PC-3 (cell line): ENCODE measurements at regions not wholly inside any gene's neighbourhood (a gene's known extent, or its start where the extent isn't known, plus 50 kb on each side); places are given as distances from the start of the nearest gene placed in this dataset.

Experiments
- ATAC-seq: fragments of 200-7000 bp; cut with Tn5 transposase; 2 replicates; pipeline ENCODE4 v1.9.1; 2020; ENCODE audit warnings: mild to moderate bottlenecking, moderate library complexity
- BruUV-seq: library from RNA; stranded (reverse); fragments of 400-500 nt; replicated peaks from 2 replicates; lab custom pipeline; 2021; lab: Mats Ljungman, UMichigan
- CTCF ChIA-PET: fragments of 300-600 bp; sonication (Branson Sonifier 250); formaldehyde crosslinking; loops from one replicate; lab custom pipeline; 2022; ENCODE audit warnings: antibody characterized with exemption; lab: Charles Lee
- POLR2A ChIA-PET: fragments of 300-600 bp; sonication (Branson Sonifier 250); formaldehyde crosslinking; loops from one replicate; lab custom pipeline; 2022; ENCODE audit warnings: antibody characterized with exemption; ENCODE audit not compliant: unreplicated experiment; lab: Charles Lee
- DNase-seq: peaks from one replicate; pipeline ENCODE4 v3.0.0-alpha.2; 2015
- H2AFZ ChIP-seq: fragments of 300-600 bp; sonication (generic); 2 replicates; pipeline ENCODE4 v1.6.0; 2016; ENCODE audit warnings: antibody characterized with exemption, low read length
- H3F3A ChIP-seq: fragments of 300-600 bp; sonication (generic); one replicate; pipeline ENCODE4 v1.6.0; 2017; ENCODE audit warnings: antibody characterized with exemption, low read length, control low read depth, mild to moderate bottlenecking; ENCODE audit not compliant: unreplicated experiment
- H3K27ac ChIP-seq: fragments of 300-600 bp; sonication (generic); 2 replicates; pipeline ENCODE4 v1.5.1; 2016; ENCODE audit warnings: mild to moderate bottlenecking, low read length
- H3K27me3 ChIP-seq: fragments of 300-600 bp; sonication (generic); 2 replicates; pipeline ENCODE4 v1.6.1; 2016; ENCODE audit warnings: low read length, mixed read lengths
- H3K36me3 ChIP-seq: fragments of 300-600 bp; sonication (generic); 2 replicates; pipeline ENCODE4 v1.6.1; 2016; ENCODE audit warnings: low read depth, mixed run types, low read length, mixed read lengths
- H3K4me1 ChIP-seq: fragments of 300-600 bp; sonication (generic); 2 replicates; pipeline ENCODE4 v1.5.1; 2016; ENCODE audit warnings: low read length; ENCODE audit not compliant: insufficient read depth
- H3K4me2 ChIP-seq: fragments of 300-600 bp; sonication (generic); 2 replicates; pipeline ENCODE4 v1.6.0; 2016; ENCODE audit warnings: low read length
- H3K4me3 ChIP-seq: fragments of 300-600 bp; sonication (generic); 2 replicates; pipeline ENCODE4 v1.5.1; 2016; ENCODE audit warnings: mild to moderate bottlenecking, low read length, mixed read lengths
- H3K79me2 ChIP-seq: fragments of 300-600 bp; sonication (generic); 2 replicates; pipeline ENCODE4 v1.6.1; 2017; ENCODE audit warnings: low read length, mixed read lengths
- H3K9ac ChIP-seq: fragments of 300-600 bp; sonication (generic); 2 replicates; pipeline ENCODE4 v1.6.0; 2016; ENCODE audit warnings: mild to moderate bottlenecking, low read length
- H3K9me2 ChIP-seq: fragments of 300-600 bp; sonication (generic); replicated peaks from 2 replicates; pipeline ENCODE4 v1.6.1; 2016; ENCODE audit warnings: mixed run types, low read length, mixed read lengths
- H3K9me3 ChIP-seq: fragments of 300-600 bp; sonication (generic); 2 replicates; pipeline ENCODE4 v1.6.1; 2016; ENCODE audit warnings: low read length, mixed read lengths
- H4K20me1 ChIP-seq: fragments of 300-600 bp; sonication (generic); 2 replicates; pipeline ENCODE4 v1.6.1; 2016; ENCODE audit warnings: low read length, mixed read lengths
- CTCF ChIP-seq: fragments of 300-600 bp; sonication (generic); conservative IDR thresholded peaks from 2 replicates; pipeline ENCODE4 v1.5.1; 2017; ENCODE audit warnings: antibody characterized with exemption, low read depth, mild to moderate bottlenecking, low read length
- EZH2 ChIP-seq: fragments of 300-600 bp; sonication (generic); IDR thresholded peaks from one replicate; pipeline ENCODE4 v1.6.1; 2017; ENCODE audit warnings: antibody characterized with exemption, mild to moderate bottlenecking, low read length; ENCODE audit not compliant: unreplicated experiment
- EZH2phosphoT487 ChIP-seq: fragments of 300-600 bp; sonication (generic); IDR thresholded peaks from 2 replicates; pipeline ENCODE4 v1.6.1; 2018; ENCODE audit warnings: mild to moderate bottlenecking, antibody characterized with exemption, low read length, borderline replicate concordance
- intact Hi-C: fragments of 100-400 bp; cut with micrococcal nuclease; formaldehyde crosslinking; loops from 2 replicates; pipeline ENCODE4 v1.9.0; 2023

GRCh38 chr3:153311541-153311940 is 149.5 kb downstream of the RAP2B start:
- Histone ChIP-seq H3K9me2 (no peaks in the 10 kb centered on the region), H3K79me2 (no peaks in the 10 kb centered on the region), H3K4me1 (0 out of 2 replicates have a peak, but pooled peaks cover 5% of the 10 kb centered on the region), H3K4me3 (no peak overlapping the region), H3K27ac (no peak overlapping the region), H3K36me3 (no peaks in the 10 kb centered on the region), H3K9me3 (peaks cover 6% of the 10 kb centered on the region; the same call in 1 of the 2 replicates), H3F3A (peaks cover 6% of the 10 kb centered on the region), H2AFZ (no peak overlapping the region), H4K20me1 (no peaks in the 10 kb centered on the region), H3K9ac (no peak overlapping the region), H3K27me3 (no peaks in the 10 kb centered on the region), H3K4me2 (no peak overlapping the region)
- ChIA-PET POLR2A (no interaction called here), CTCF (no interaction called here)
- TF ChIP-seq EZH2 (no peak), CTCF (no peak), EZH2phosphoT487 (no peak)
- no TSS peak for BruUV-seq
- ATAC-seq (no peak), DNase-seq (no peak)
- intact Hi-C loops = loop anchor here (10.0 kb wide), 1 partner anchor 93 kb away; no protein-coding TSS in a partner anchor

- intact Hi-C loops = loop anchor here (10.0 kb wide), 1 partner anchor 91 kb away; no protein-coding TSS in a partner anchor
- ATAC-seq (no peak), DNase-seq (no peak)
- TF ChIP-seq CTCF (no peak), EZH2phosphoT487 (no peak), EZH2 (no peak)
- H2AFZ ChIP-seq = no peak overlapping the region
- H3K36me3 ChIP-seq = no peaks in the 10 kb centered on the region
- H3K4me2 ChIP-seq = no peak overlapping the region
- no peak overlapping the region for H3K4me3 ChIP-seq
- CTCF ChIA-PET = no interaction called here
- 0 out of 2 replicates have a peak, but pooled peaks cover 5% of the 10 kb centered on the region for H3K4me1 ChIP-seq
- H3K9me2 ChIP-seq = no peaks in the 10 kb centered on the region
- no peaks in the 10 kb centered on the region for H4K20me1 ChIP-seq
- no peak overlapping the region for H3K9ac ChIP-seq
- no peak overlapping the region for H3K27ac ChIP-seq
- no peaks in the 10 kb centered on the region for H3K79me2 ChIP-seq
- no peaks in the 10 kb centered on the region for H3K27me3 ChIP-seq
- peaks cover 6% of the 10 kb centered on the region for H3F3A ChIP-seq
- peaks cover 8% of the 10 kb centered on the region; the same call in 1 of the 2 replicates for H3K9me3 ChIP-seq
- POLR2A ChIA-PET = no interaction called here
- no TSS peak for BruUV-seq
Measured at GRCh38 chr3:153313302-153313965, 151.4 kb downstream of the RAP2B start.

GRCh38 chr3:153314038-153314437 is 152.0 kb downstream of the RAP2B start:
- H3K9me3 ChIP-seq = peaks cover 8% of the 10 kb centered on the region; the same call in 1 of the 2 replicates
- no peaks in the 10 kb centered on the region for H3K79me2 ChIP-seq
- no peak overlapping the region for H3K27ac ChIP-seq
- no peaks in the 10 kb centered on the region for H3K36me3 ChIP-seq
- no peak overlapping the region for H2AFZ ChIP-seq
- TF ChIP-seq EZH2phosphoT487 (no peak), EZH2 (no peak), CTCF (no peak)
- peaks cover 6% of the 10 kb centered on the region for H3F3A ChIP-seq
- H3K4me1 ChIP-seq = 0 out of 2 replicates have a peak, but pooled peaks cover 5% of the 10 kb centered on the region
- POLR2A ChIA-PET = no interaction called here
- H3K4me3 ChIP-seq = no peak overlapping the region
- no peaks in the 10 kb centered on the region for H3K27me3 ChIP-seq
- no peak overlapping the region for H3K4me2 ChIP-seq
- H3K9ac ChIP-seq = no peak overlapping the region
- H4K20me1 ChIP-seq = no peaks in the 10 kb centered on the region
- intact Hi-C loops = loop anchor here (2.0 to 10.0 kb wide), 2 partner anchors 37 to 91 kb away; no protein-coding TSS in a partner anchor
- CTCF ChIA-PET = no interaction called here
- BruUV-seq = no TSS peak
- no peak for DNase-seq
- ATAC-seq = no peak
- H3K9me2 ChIP-seq = no peaks in the 10 kb centered on the region
